H1 (cell line): ENCODE measurements at regions not wholly inside any gene's neighbourhood (a gene's known extent, or its start where the extent isn't known, plus 50 kb on each side); places are given as distances from the start of the nearest gene placed in this dataset.

Experiments
- CTCF ChIA-PET: fragments of 300-600 bp; sonication (Branson Sonifier 250); formaldehyde crosslinking; loops from one replicate; lab custom pipeline; 2021; ENCODE audit not compliant: partially characterized antibody; lab: Charles Lee
- POLR2A ChIA-PET: fragments of 300-600 bp; sonication (Branson Sonifier 250); formaldehyde crosslinking; loops from one replicate; lab custom pipeline; 2021; ENCODE audit warnings: inconsistent platforms; ENCODE audit not compliant: partially characterized antibody; lab: Charles Lee
- DNase-seq, 2 experiments: peaks; one replicate each; pipeline versions ENCODE4 v3.0.0 to v3.0.0-alpha.2; 2010 to 2022; ENCODE audit warnings: low spot score in 2 of 2, low read depth in 1 of 2, mixed read lengths in 1 of 2
- FAIRE-seq: peaks from 2 replicates; lab custom pipeline; 2011; peaks lifted over from hg19 to GRCh38; lab: Jason Lieb, UNC
- H2AFZ ChIP-seq: 2 replicates; pipeline ENCODE4 v1.8.1; 2012; ENCODE audit warnings: low read length, inconsistent platforms
- H2AK5ac ChIP-seq: 2 replicates; pipeline ENCODE4 v1.6.1; 2013; ENCODE audit warnings: low read depth, low read length
- H2BK120ac ChIP-seq: replicated peaks from 2 replicates; pipeline ENCODE3; 2013; ENCODE audit warnings: low read depth, low read length, inconsistent platforms
- H2BK12ac ChIP-seq: 2 replicates; pipeline ENCODE4 v1.6.1; 2013; ENCODE audit warnings: low read depth, low read length
- H2BK15ac ChIP-seq: 2 replicates; pipeline ENCODE4 v1.6.1; 2013; ENCODE audit warnings: low read length
- H2BK20ac ChIP-seq: 2 replicates; pipeline ENCODE4 v1.6.1; 2013; ENCODE audit warnings: low read length
- H2BK5ac ChIP-seq: 2 replicates; pipeline ENCODE4 v1.6.1; 2013; ENCODE audit warnings: low read depth, low read length
- H3K14ac ChIP-seq: 2 replicates; pipeline ENCODE4 v1.6.1; 2013; ENCODE audit warnings: inconsistent platforms; ENCODE audit not compliant: insufficient read length
- H3K18ac ChIP-seq: 2 replicates; pipeline ENCODE4 v1.6.1; 2013; ENCODE audit warnings: low read length; ENCODE audit errors: extremely low read depth
- H3K23ac ChIP-seq: 2 replicates; pipeline ENCODE4 v1.6.1; 2013; ENCODE audit warnings: inconsistent platforms; ENCODE audit not compliant: insufficient read length
- H3K23me2 ChIP-seq: 2 replicates; pipeline ENCODE4 v1.6.1; 2013; ENCODE audit warnings: low read depth, low read length
- H3K27ac ChIP-seq: 2 replicates; pipeline ENCODE4 v1.6.1; 2011; ENCODE audit warnings: low read depth, low read length, inconsistent platforms
- H3K27me3 ChIP-seq, 4 experiments: replicated peaks in 1 of 4; 1 replicate in 1 of 4; 2 replicates in 3 of 4; pipeline versions ENCODE4 v1.6.1 to v1.8.1; 2011 to 2013; ENCODE audit warnings: low read length in 3 of 4, mild to moderate bottlenecking in 3 of 4, inconsistent platforms in 2 of 4, mixed read lengths in 2 of 4, moderate library complexity in 1 of 4; ENCODE audit not compliant: control insufficient read depth in 3 of 4, insufficient read depth in 3 of 4; ENCODE audit errors: extremely low read depth in 1 of 4
- H3K36me3 ChIP-seq, 4 experiments: 2 replicates each; pipeline versions ENCODE4 v1.6.1 to v1.8.1; 2011 to 2013; ENCODE audit warnings: mild to moderate bottlenecking in 4 of 4, low read length in 3 of 4, moderate library complexity in 2 of 4, control low read depth in 1 of 4, inconsistent platforms in 1 of 4; ENCODE audit not compliant: insufficient read depth in 4 of 4, control insufficient read depth in 2 of 4
- H3K4ac ChIP-seq: replicated peaks from 2 replicates; pipeline ENCODE3; 2013; ENCODE audit warnings: low read length, low read depth, mixed read lengths, inconsistent platforms; ENCODE audit not compliant: insufficient read length
- H3K4me1 ChIP-seq, 4 experiments: replicated peaks in 1 of 4; 1 replicate in 1 of 4; 2 replicates in 3 of 4; pipeline versions ENCODE4 v1.6.1 to v1.8.1; 2011 to 2013; ENCODE audit warnings: low read length in 3 of 4, inconsistent platforms in 2 of 4, mixed read lengths in 1 of 4; ENCODE audit not compliant: insufficient read depth in 4 of 4, control insufficient read depth in 3 of 4
- H3K4me2 ChIP-seq, 2 experiments: 2 replicates each; pipeline versions ENCODE4 v1.6.1 to v1.8.1; 2011 to 2013; ENCODE audit warnings: low read depth in 2 of 2, low read length in 2 of 2, control low read depth in 1 of 2, inconsistent platforms in 1 of 2, mild to moderate bottlenecking in 1 of 2; ENCODE audit not compliant: insufficient read depth in 1 of 2
- H3K4me3 ChIP-seq, 4 experiments: fragments of 200-600, 300-600 bp in 1 of 4; sonication (generic), shearing (Covaris generic), sonication (Bioruptor Twin) in 1 of 4; 2 replicates each; pipeline versions ENCODE4 v1.5.1 to v1.8.1; 2011 to 2016; ENCODE audit warnings: low read length in 4 of 4, low read depth in 3 of 4, control low read depth in 2 of 4, inconsistent platforms in 2 of 4, mild to moderate bottlenecking in 2 of 4, mixed read lengths in 1 of 4, moderate library complexity in 1 of 4; ENCODE audit not compliant: insufficient read depth in 2 of 4; ENCODE audit errors: extremely low read depth in 1 of 4
- H3K56ac ChIP-seq: replicated peaks from 2 replicates; pipeline ENCODE3; 2013; ENCODE audit warnings: low read depth, mild to moderate bottlenecking, mixed read lengths, low read length, inconsistent platforms; ENCODE audit not compliant: insufficient read length
- H3K79me1 ChIP-seq: 2 replicates; pipeline ENCODE4 v1.6.1; 2013; ENCODE audit warnings: low read depth, low read length, control low read depth
- H3K79me2 ChIP-seq, 2 experiments: 2 replicates each; pipeline versions ENCODE4 v1.6.1 to v1.8.1; 2012 to 2013; ENCODE audit warnings: low read length in 2 of 2, mild to moderate bottlenecking in 2 of 2, inconsistent platforms in 1 of 2; ENCODE audit not compliant: insufficient read depth in 2 of 2, control insufficient read depth in 1 of 2
- H3K9ac ChIP-seq, 4 experiments: replicated peaks in 1 of 4; 1 replicate in 1 of 4; 2 replicates in 3 of 4; pipeline versions ENCODE4 v1.6.1 to v1.8.1; 2011 to 2013; ENCODE audit warnings: low read depth in 3 of 4, low read length in 3 of 4, control low read depth in 2 of 4, mild to moderate bottlenecking in 2 of 4, moderate library complexity in 2 of 4, inconsistent platforms in 1 of 4; ENCODE audit errors: extremely low read depth in 1 of 4
- H3K9me3 ChIP-seq, 2 experiments: 2 replicates each; pipeline versions ENCODE4 v1.6.1 to v1.8.1; 2012 to 2013; ENCODE audit warnings: mild to moderate bottlenecking in 2 of 2, moderate library complexity in 2 of 2, control low read depth in 1 of 2, inconsistent platforms in 1 of 2, low read depth in 1 of 2, low read length in 1 of 2, mixed read lengths in 1 of 2; ENCODE audit not compliant: insufficient read depth in 2 of 2
- H4K20me1 ChIP-seq, 2 experiments: replicated peaks in 1 of 2; 2 replicates each; pipeline versions ENCODE3 to v1.8.1; 2011 to 2013; ENCODE audit warnings: inconsistent platforms in 2 of 2, low read length in 2 of 2, mild to moderate bottlenecking in 1 of 2; ENCODE audit not compliant: insufficient read depth in 2 of 2, control insufficient read depth in 1 of 2
- H4K5ac ChIP-seq: 2 replicates; pipeline ENCODE4 v1.6.1; 2013; ENCODE audit warnings: low read length, low read depth, mixed read lengths, inconsistent platforms; ENCODE audit not compliant: insufficient read length
- H4K8ac ChIP-seq: 2 replicates; pipeline ENCODE4 v1.8.0; 2013; ENCODE audit warnings: mild to moderate bottlenecking, moderate library complexity, low read length, inconsistent platforms; ENCODE audit not compliant: insufficient read depth; ENCODE audit errors: extremely low read depth
- H4K91ac ChIP-seq: replicated peaks from 2 replicates; pipeline ENCODE3; 2013; ENCODE audit warnings: low read length, mixed read lengths, inconsistent platforms; ENCODE audit not compliant: insufficient read length
- BACH1 ChIP-seq: IDR thresholded peaks from 2 replicates; pipeline ENCODE4 v1.6.1; 2012; ENCODE audit warnings: low read length, improper control_type of control experiment
- BRCA1 ChIP-seq: IDR thresholded peaks from 2 replicates; pipeline ENCODE4 v1.6.1; 2012; ENCODE audit warnings: low read depth, low read length, improper control_type of control experiment
- CBX8 ChIP-seq: fragments of 300-800, 300-1000 bp; sonication (generic); IDR thresholded peaks from 2 replicates; pipeline ENCODE4 v1.7.1; 2016; ENCODE audit warnings: low read depth, low read length, borderline replicate concordance
- EGR1 ChIP-seq: IDR thresholded peaks from 2 replicates; pipeline ENCODE4 v1.6.1; 2011; ENCODE audit warnings: low read depth, low read length, borderline replicate concordance
- EZH2 ChIP-seq: fragments of 200-600 bp; sonication (generic); IDR thresholded peaks from 2 replicates; pipeline ENCODE4 v1.7.1; 2012; ENCODE audit warnings: low read depth, mild to moderate bottlenecking, moderate library complexity, low read length, inconsistent platforms; ENCODE audit not compliant: severe bottlenecking
- JUND ChIP-seq: IDR thresholded peaks from 2 replicates; pipeline ENCODE4 v1.6.1; 2011; ENCODE audit warnings: mild to moderate bottlenecking, improper control_type of control experiment, low read length
- KDM4A ChIP-seq: IDR thresholded peaks from one replicate; pipeline ENCODE4 v1.7.1; 2012; ENCODE audit warnings: low read depth, mild to moderate bottlenecking, moderate library complexity, low read length, inconsistent platforms; ENCODE audit not compliant: severe bottlenecking
- KDM5A ChIP-seq: fragments of 200-600 bp; IDR thresholded peaks from 2 replicates; pipeline ENCODE4 v1.7.1; 2012; ENCODE audit warnings: mild to moderate bottlenecking, low read length, inconsistent platforms, mixed read lengths
- POLR2A ChIP-seq, 2 experiments: IDR thresholded peaks; 1 replicate in 1 of 2; 2 replicates in 1 of 2; pipeline ENCODE4 v1.6.1; 2011; ENCODE audit warnings: low read depth in 2 of 2, low read length in 2 of 2, mild to moderate bottlenecking in 2 of 2; ENCODE audit errors: control extremely low read depth in 1 of 2
- POU5F1 ChIP-seq: IDR thresholded peaks from 2 replicates; pipeline ENCODE4 v1.6.1; 2011; ENCODE audit warnings: low read depth, mild to moderate bottlenecking, low read length, moderate library complexity
- SAP30 ChIP-seq: fragments of 300-600 bp; sonication (generic); IDR thresholded peaks from 2 replicates; pipeline ENCODE4 v1.7.1; 2012; ENCODE audit warnings: low read length, moderate library complexity, mild to moderate bottlenecking, inconsistent platforms; ENCODE audit not compliant: insufficient read depth, insufficient replicate concordance
- SIN3A ChIP-seq, 2 experiments: IDR thresholded peaks in 1 of 2; conservative IDR thresholded peaks in 1 of 2; 2 replicates each; pipeline ENCODE4 v1.6.1; 2011 to 2012; ENCODE audit warnings: low read length in 2 of 2, improper control_type of control experiment in 1 of 2, low read depth in 1 of 2, mild to moderate bottlenecking in 1 of 2
- SP4 ChIP-seq: IDR thresholded peaks from 2 replicates; pipeline ENCODE4 v1.6.1; 2012; ENCODE audit warnings: low read length, inconsistent platforms
- WGBS, 2 experiments: shearing (Covaris generic) in 1 of 2; methylation state at CpG; one replicate each; pipeline versions ENCODE4 v1.1.6 to v1.1.7; 2013 to 2015; ENCODE audit warnings: low lambda C conversion rate in 2 of 2, mixed read lengths in 2 of 2, inconsistent platforms in 1 of 2, low coverage in 1 of 2, missing lambda C conversion rate in 1 of 2; ENCODE audit not compliant: insufficient replicate concordance in 2 of 2, insufficient coverage in 1 of 2, insufficient read length in 1 of 2; ENCODE audit errors: extremely low coverage in 1 of 2, missing lambda C conversion rate in 1 of 2; 5-methylcytosine and 5-hydroxymethylcytosine counted together
- TF ChIP-seq, protein P1 (sequence below): IDR thresholded peaks from 2 replicates; pipeline ENCODE4 v1.6.1; 2011; ENCODE audit warnings: low read depth, mild to moderate bottlenecking, low read length; ENCODE audit not compliant: insufficient read depth

DNA sequence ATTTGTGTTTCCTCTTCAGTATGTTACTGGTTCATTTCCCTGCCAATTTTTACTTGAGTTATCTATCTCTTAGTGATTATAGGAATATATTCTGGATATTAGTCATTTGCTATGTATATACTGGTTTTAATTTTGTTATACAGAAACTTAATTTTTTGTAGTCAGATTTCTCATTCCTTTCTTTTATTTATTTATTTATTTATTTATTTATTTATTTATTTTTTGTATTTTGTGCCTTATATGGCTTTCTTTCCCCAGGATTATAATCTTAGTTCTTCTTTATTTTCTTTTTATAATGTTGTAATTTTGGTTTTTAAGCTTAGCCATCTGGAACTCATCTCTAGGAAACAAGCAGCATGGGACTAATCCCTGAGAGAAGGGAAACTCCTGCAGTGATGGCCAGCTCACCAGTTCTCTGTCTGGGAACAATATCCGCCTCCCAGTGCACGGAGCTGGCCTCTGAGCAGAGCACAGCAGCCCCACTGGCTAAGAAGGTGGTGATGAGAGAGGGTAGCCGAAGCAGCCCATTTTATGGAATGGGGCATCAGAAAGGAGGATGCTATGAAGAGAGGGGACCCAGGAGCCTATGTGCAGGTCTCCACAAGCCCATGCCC lies 54.5 kb upstream of the ADORA2B start:
- no peak overlapping the region for H4K91ac ChIP-seq
- no peak overlapping the region for H2AFZ ChIP-seq
- no peak for FAIRE-seq
- no peak overlapping the region for H2BK12ac ChIP-seq
- no peak overlapping the region for H3K4ac ChIP-seq
- H3K23ac ChIP-seq: no peak overlapping the region
- TF ChIP-seq JUND (no peak), EZH2 (no peak), SIN3A (conservative IDR thresholded peaks at IDR 0.05 in 1 of 2, IDR thresholded peaks at IDR 0.05 in 1 of 2; ENCODE audit: low read depth in 1 of 2, low read length in 2 of 2) (no peak), KDM5A (no peak), CBX8 (no peak), POU5F1 (no peak), BRCA1 (no peak), SAP30 (no peak), POLR2A (IDR thresholded peaks at IDR 0.05; ENCODE audit: control extremely low read depth in 1 of 2, low read depth in 2 of 2, low read length in 2 of 2) (no peak), KDM4A (no peak), BACH1 (no peak), EGR1 (no peak), SP4 (no peak)
- TF ChIP-seq, protein P1, sequence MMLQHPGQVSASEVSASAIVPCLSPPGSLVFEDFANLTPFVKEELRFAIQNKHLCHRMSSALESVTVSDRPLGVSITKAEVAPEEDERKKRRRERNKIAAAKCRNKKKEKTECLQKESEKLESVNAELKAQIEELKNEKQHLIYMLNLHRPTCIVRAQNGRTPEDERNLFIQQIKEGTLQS: no peak
- TF ChIP-seq, all 59 proteins: peak for 0
- no peak overlapping the region for H3K56ac ChIP-seq
- H3K27ac ChIP-seq: no peak overlapping the region
- no peaks in the 10 kb centered on the region for H3K79me2 ChIP-seq
- no peaks in the 10 kb centered on the region for H3K4me1 ChIP-seq
- no peaks in the 10 kb centered on the region for H4K20me1 ChIP-seq
- CTCF ChIA-PET: interaction anchor here (0.6 to 3.0 kb wide), 2 partner anchors 9 to 55 kb away, joined by 3 to 13 read pairs; partner anchors contain the start of gene ADORA2B
- no peak overlapping the region for H2AK5ac ChIP-seq
- no peaks in the 10 kb centered on the region for H3K27me3 ChIP-seq
- H3K14ac ChIP-seq: no peak overlapping the region
- no peaks in the 10 kb centered on the region for H3K23me2 ChIP-seq
- WGBS, 2 experiments: 86% methylated on average over 3 of the region's 3 CpGs; no CpG with 5 or more reads in 1 of the 2 experiments
- no peak overlapping the region for H3K4me2 ChIP-seq
- H2BK15ac ChIP-seq: no peak overlapping the region
- H3K36me3 ChIP-seq: no peaks in the 10 kb centered on the region
- H2BK120ac ChIP-seq: no peak overlapping the region
- H2BK20ac ChIP-seq: no peak overlapping the region; the same call in 1 of the 2 replicates
- no peaks in the 10 kb centered on the region for H3K79me1 ChIP-seq
- H2BK5ac ChIP-seq: no peak overlapping the region
- no peak overlapping the region for H3K9ac ChIP-seq
- H3K9me3 ChIP-seq: no peaks in the 10 kb centered on the region
- DNase-seq: no peak
- no peak overlapping the region for H4K5ac ChIP-seq
- no peak overlapping the region for H3K4me3 ChIP-seq
- POLR2A ChIA-PET: interaction anchor here (0.7 to 1.2 kb wide), 2 partner anchors 11 to 284 kb away, joined by 3 to 4 read pairs; no protein-coding TSS in a partner anchor
- H3K18ac ChIP-seq: no peak overlapping the region
- H4K8ac ChIP-seq: no peak overlapping the region
